Stimulated activated CD4-positive, alpha-beta T cell treated with anti-CD3 and anti-CD28 coated beads, Interleukin-4, amount 100 ng/mL, for 4 hours (primary cell): ENCODE measurements at regions not wholly inside any gene's neighbourhood (a gene's known extent, or its start where the extent isn't known, plus 50 kb on each side); places are given as distances from the start of the nearest gene placed in this dataset.

Experiments used
- DNase-seq, 2 experiments: peaks; one replicate each; pipeline ENCODE4 v3.0.0-alpha.2; 2020

DNA sequence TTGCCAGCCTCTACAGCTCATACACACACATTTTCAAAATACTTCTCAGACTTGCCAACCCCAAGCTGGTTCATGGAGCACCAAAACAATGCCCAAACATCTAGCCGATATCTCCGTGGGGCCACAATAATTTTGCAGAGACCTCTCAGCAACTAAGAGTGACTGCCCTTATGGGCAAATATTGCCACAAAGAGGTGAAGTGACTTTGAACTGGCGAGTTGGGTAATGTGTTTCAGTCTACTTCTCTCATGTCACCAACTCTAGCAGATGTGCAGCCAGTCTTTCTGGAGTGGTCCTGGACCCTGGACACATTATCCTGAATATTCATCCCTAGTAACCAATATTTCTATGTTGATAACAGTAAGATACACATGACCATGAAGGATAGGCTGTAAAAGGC, 290.3 kb downstream of the EMP1 start:
- no peak for DNase-seq

- DNase-seq = no peak
These were observed 282.2 kb downstream of the EMP1 start for GRCh38 chr12:13478650-13479181.

GRCh38 chr12:13474381-13474780, 277.9 kb downstream of the EMP1 start:
- no peak for DNase-seq

- DNase-seq = no peak
These were observed 276.2 kb downstream of the EMP1 start for GRCh38 chr12:13472690-13473089.

GRCh38 chr12:13471471-13471870, 274.9 kb downstream of the EMP1 start:
- no peak for DNase-seq

DNA sequence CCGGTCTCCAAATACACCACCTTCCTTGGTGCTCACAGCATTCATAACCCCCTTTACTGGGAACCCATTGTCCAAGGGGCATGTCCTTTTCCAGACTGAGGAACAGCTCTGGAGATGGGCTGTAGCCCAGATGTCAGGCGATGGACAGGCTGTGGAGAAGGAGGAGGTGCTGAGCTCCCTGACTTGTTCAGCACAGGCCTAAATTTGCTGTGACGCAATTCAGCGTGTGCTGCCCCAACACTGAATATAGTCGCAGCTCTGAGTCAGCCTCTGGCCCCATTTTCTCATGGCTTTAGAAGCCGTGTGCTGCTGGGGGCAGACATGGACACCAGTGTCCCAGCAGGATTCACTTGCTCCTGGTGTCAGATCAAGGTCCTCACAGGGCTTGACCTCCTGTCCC, 269.1 kb downstream of the EMP1 start:
- no peak for DNase-seq

GRCh38 chr12:13463189-13463588, 266.7 kb downstream of the EMP1 start:
- no peak for DNase-seq

DNA sequence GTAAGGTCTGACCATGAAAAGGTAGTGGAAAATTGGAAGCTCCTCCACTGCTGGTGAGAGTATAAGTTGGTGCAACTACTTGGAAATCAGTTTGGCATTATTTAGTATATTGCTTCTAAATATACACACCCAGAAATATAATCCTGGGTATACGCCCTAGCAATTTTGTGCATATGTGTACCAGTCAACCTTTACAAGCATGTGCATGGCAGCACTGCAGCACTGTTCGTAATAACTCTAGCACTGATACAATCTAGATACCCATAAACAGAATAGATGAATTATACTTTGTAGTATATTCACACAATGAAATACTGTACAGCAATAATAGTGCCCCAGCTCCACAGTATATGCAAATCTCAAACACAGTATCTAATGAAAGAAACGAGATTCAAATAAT, 265.9 kb downstream of the EMP1 start:
- no peak for DNase-seq

DNA sequence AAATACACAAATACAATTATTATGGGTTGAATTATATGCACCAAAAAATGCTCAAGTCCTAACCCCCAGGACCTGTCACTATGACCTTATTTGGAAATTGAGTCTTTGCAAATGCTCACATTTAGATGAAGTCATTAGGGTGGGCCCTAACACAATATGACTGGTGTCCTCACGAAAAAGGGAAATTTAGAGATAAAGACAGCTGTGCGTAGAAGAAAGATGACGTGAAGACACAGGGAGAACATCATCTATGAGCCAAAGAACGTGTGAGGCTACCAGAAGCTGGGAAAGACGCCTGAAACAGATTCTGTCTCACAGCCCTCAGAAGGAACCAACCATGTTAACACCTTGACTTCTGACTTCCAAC, 259.2 kb downstream of the EMP1 start:
- DNase-seq = no peak

- DNase-seq = no peak
These were observed 258.7 kb downstream of the EMP1 start for GRCh38 chr12:13454991-13455777.

DNA sequence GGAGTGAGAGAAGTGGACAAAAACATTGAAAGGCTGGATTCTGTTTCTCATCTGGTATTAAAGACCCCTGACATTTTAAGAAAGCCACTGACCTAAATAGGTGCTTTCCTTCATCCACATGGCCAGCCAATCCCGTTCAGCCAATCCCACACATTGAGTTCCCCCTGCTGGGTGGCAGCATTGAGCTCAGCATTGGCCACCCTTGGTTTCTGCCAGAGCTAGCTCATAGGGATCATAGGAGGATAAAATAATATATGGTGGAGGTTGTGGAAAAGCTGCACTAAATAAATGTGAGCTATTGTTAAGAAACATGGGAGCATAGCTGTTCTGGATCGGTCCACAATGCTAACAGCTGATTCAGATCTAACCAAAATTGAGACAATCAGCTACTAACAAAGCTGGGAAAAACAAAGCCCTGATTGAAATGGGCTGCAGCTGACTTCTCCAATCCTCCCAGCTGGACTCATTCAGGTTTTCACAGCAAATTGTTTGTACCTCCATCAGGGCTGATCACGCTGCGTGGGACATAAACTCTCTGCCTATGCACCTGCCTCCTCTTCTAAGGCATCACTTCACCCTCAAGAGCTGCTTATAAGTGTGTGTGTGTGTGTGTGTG, 256.5 kb downstream of the EMP1 start:
- no peak for DNase-seq

- no peak for DNase-seq
These were observed 255.2 kb downstream of the EMP1 start for GRCh38 chr12:13451776-13452175.

DNA sequence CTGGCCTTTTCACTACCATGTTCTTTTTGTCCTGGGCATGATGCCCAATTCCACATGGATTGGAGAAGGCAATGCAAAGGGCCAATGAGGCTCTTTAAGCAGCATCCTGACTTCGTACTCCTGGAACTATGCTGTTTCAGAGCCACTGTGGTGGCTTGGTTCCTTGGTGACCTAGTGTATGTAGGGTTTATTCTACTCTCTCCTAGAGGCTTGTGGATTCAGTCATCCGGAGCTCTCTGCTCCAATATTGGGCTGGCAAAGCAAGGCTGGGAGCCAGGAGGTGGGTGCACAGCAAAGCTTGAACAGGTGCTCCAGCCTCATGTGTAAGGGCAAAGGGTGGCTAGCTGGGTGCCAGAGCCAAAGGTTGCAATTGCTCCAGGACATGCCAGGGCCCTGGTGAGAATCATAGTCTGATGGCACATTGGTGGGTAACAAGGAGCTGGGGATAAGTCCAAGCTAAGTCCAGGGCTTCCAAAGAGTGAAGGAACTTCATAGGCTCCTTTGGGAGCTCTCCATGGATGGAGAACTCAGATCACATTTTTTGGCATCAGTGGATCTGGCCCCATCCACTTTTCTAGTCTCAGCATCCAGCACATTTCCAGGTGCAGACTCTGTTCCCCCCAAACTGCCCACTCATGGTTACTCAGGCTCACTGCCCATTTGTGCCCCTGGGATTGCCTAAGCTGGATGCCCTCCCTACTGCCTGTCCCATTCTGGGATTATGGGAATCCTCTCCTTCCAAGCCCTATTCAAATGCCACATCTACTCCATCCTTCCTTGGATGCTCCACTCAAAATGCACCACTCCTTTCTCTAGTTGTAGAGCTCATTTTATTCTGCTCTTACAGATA, 253.9 kb downstream of the EMP1 start:
- no peak for DNase-seq

GRCh38 chr12:13444076-13444475, 247.6 kb downstream of the EMP1 start:
- no peak for DNase-seq

DNA sequence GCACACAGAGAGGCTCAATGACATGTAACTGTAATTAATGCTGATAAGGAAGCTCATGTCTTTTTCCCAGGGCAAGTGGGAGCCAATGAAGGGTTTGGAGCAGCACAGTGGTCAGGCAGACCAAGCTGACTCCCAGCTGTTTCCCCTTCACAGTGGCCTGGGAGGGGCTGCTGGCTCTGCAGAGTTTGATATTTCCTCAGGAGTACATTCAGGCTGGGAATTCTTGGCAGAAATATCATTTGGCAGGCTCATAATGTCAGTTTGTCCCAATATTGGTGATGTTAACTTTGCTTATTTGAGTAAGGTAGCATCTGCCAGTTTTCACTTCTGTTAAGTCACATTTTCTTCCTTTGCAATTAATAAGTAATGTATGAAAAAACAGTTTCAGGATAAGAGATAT, 247.0 kb downstream of the EMP1 start:
- DNase-seq = no peak

GRCh38 chr12:13443028-13443427, 246.5 kb downstream of the EMP1 start:
- no peak for DNase-seq

- DNase-seq = no peak
These were observed 245.9 kb downstream of the EMP1 start for GRCh38 chr12:13442457-13442856.

- no peak for DNase-seq
These were observed 244.3 kb downstream of the EMP1 start for GRCh38 chr12:13440844-13441243.

DNA sequence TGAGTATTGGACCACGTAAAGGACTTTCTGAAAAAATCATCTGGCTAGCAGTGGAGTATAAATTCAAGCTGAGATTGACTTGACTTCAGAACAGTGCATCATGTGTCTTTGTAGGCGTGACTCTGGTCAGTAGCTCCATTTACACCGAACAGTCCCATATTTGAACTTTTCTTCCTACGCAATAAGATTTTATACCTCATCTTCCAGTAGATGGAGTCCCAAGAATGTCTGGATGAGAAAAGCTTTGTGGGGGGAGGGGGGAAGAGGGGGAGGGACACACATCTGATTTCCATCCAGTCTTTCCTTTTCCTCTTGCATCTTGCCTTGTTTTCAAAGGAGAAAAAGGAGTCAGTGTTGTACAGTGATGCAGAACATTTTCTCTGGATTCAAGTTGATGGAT, 241.0 kb downstream of the EMP1 start:
- DNase-seq = no peak

DNA sequence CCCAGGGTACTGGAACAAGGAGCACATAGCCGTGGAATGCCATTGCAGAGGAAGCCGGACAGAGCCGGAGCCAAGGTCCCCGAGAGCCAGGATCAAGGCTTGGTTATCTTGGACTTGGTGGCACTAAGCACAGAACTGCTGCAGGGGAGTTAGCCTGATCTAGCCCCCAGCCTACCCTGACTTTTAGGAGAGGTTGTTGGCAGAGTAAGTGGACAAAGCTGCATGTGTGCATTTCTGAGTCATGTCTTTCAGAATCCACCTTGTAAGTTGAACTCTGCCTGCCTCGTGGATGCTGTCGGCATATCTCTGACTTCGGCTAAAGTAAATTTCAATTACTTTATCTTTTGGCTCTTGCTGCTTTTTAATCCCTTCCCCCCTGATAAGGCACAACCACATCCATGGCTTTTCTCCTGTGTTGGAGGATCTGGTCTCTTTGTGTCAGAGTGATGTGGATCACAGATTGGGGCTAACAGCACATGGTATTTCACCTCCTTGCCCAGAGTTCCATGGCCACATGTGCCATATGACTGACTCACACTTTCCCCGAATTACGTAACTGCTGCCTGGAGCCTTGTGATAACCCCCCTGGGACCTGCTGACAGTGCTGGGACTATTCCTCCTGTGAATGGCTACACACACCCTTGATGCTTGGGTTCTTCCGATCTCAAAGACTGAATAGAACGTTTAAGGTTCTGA, 240.3 kb downstream of the EMP1 start:
- DNase-seq = no peak

DNA sequence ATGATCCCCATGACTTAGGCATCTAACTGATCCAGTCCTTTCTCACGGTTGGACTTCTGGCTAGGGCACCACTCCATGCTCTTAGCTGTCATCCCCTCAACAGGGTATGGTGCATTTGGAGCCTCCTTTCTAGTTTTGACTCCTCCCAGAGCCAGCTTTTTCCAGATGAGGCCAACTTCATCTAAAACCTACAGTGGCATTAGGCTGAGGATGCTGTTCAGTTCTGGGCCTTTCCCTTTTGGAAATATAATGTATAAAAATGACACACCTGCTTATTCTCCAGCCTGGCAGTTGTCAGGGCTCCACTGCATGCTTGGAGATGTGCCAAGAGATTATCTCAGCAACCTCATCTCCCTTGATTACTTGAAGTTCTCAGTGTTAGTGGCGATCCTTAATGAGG, 239.7 kb downstream of the EMP1 start:
- no peak for DNase-seq

- DNase-seq = no peak
These were observed 238.9 kb downstream of the EMP1 start for GRCh38 chr12:13435235-13435933.
